ENCODE measurements at regions not wholly inside any gene's neighbourhood (a gene's known extent, or its start where the extent isn't known, plus 50 kb on each side); places are given as distances from the start of the nearest gene placed in this dataset.

DNA sequence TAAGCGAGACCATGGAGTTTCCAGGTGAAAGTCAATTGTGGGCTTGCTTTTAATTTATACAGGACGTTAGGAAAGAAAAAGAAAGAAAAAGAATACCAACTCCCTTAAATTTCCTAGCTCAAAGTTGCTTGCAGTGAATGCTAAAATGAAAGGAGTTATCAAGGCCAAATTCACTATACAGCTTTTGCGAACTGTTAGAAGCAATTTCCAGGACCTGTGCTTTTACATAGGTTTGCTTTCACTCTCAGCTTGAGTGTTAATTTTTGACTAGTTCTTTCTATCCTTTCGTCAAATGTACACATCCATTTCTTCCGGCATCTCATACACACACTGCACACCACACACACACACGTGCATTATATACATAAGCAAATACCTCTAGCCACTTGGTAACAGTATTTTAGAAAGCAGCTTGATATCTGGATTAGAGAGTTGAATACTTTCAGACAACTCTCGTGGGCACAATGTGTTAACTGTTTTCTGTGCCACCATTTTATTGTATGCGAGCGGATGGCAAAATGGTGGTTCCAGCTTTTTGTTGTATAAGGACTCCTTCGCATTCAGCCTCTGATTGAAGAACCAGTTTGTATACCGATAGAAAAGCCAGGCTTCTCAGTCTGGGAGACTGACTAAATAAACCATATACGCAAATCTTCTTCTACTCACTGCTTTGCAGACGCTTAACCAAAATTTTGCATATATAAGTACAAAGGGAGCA, 381.8 kb downstream of the MTX2 start:
- Mint-ChIP-seq H3K9me3 (no peaks in the 10 kb centered on the region), H3K27me3 (peaks cover 38% of the 10 kb centered on the region), H3K36me3 (ENCODE audit: low read depth) (no peaks in the 10 kb centered on the region), H3K4me3 (no peak overlapping the region), H3K4me1 (ENCODE audit: low read depth) (no peaks in the 10 kb centered on the region), H3K27ac (no peak overlapping the region)
- intact Hi-C loops (cut with micrococcal nuclease) = loop anchor here (5.0 to 10.0 kb wide), 2 partner anchors 164 to 496 kb away; no protein-coding TSS in a partner anchor

DNA sequence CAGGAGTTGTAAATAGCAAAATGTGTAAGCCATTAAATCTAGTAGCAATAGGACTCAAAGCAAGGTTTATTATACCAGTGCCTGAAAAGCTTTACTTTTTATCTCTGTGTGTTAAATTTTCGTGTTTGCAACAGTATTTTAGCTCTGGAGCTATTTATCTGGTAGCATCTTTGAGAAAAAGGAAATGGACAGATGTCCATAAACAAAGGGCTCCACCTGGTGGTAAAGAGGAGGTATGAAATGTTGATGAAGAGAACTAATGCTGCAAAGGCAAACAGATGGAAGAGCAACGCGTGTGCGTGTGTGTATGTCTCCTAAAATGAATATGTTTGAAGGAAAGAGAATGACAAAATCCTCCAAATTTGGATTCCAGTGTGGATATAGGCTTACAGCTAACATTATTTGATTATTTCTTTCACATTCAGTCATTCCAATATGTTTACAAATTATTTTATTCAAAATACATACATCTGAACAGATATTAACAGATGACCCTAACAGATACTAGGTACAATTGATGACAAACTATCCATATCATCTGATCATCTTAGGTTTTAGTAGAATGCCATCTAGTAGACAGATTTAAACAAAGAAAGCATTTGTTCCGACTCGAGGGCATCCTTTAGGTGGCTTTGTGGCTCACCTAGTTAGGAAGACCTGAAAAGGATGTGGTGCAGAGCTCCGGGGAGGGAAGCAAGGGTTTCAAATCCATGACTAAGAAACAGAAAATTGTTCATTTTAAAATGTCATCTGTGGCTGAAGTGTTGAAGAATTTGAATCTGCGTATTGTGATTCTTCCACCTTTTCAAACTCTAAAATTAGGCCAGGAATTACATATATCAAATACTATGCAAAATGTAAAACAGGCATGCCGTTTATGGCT, 383.3 kb downstream of the MTX2 start:
- no peak overlapping the region for H3K27ac Mint-ChIP-seq
- no peaks in the 10 kb centered on the region for H3K4me1 Mint-ChIP-seq (ENCODE audit: low read depth)
- H3K36me3 Mint-ChIP-seq (ENCODE audit: low read depth) = no peaks in the 10 kb centered on the region
- peaks cover 38% of the 10 kb centered on the region for H3K27me3 Mint-ChIP-seq
- intact Hi-C loops (cut with micrococcal nuclease) = loop anchor here (1.0 to 10.0 kb wide), 3 partner anchors 162 to 525 kb away; no protein-coding TSS in a partner anchor
- no peaks in the 10 kb centered on the region for H3K9me3 Mint-ChIP-seq
- no peak overlapping the region for H3K4me3 Mint-ChIP-seq

DNA sequence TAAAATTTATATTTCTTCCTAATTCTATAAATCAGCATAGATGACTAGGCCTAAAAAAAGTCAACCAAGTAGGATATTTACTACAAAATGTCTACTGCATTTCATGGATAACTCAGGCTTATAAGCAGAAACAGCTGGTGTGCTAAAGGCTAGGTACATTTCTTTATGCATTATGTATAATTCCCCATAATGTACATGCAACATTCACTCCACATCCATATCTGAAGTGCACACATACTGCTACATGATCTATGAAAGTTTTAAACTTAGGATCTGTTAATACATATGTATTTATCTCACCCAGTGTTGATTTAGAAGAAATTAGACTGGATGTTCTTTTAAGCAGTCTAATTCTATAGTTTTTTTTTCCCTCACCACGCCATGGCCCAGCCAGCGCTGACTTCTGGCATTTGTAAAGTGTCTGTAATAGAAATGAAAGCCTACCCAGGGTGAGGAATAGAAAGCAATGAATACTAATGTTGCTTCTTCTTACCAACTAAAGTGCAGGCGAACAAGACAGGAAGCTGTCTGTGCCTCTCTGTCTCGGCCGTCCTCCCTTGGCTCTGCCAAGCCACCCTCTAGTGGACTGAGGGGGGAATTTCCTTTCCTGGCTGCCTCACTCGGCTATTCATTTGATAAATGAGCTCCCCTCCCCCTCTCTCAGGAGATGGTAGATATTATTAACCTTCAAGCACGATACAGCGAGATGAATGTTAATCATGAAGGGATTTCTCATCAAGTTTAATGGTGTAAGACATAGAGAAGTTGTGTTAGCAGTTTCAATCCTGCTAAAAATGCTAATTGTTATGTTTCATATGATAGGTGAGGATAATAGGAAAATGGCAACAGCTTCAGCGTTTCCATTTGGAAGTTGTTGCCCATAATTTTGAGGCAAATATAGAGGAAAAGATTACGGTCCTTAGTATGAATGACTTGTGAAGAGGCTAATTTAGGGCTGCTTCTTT, 384.5 kb downstream of the MTX2 start:
- H3K27me3 Mint-ChIP-seq = peaks cover 42% of the 10 kb centered on the region
- H3K27ac Mint-ChIP-seq = no peak overlapping the region
- no peaks in the 10 kb centered on the region for H3K9me3 Mint-ChIP-seq
- intact Hi-C loops (cut with micrococcal nuclease) = loop anchor here (5.0 to 10.0 kb wide), 2 partner anchors 161 to 494 kb away; no protein-coding TSS in a partner anchor
- H3K36me3 Mint-ChIP-seq (ENCODE audit: low read depth) = no peaks in the 10 kb centered on the region
- no peaks in the 10 kb centered on the region for H3K4me1 Mint-ChIP-seq (ENCODE audit: low read depth)
- no peak overlapping the region for H3K4me3 Mint-ChIP-seq

DNA sequence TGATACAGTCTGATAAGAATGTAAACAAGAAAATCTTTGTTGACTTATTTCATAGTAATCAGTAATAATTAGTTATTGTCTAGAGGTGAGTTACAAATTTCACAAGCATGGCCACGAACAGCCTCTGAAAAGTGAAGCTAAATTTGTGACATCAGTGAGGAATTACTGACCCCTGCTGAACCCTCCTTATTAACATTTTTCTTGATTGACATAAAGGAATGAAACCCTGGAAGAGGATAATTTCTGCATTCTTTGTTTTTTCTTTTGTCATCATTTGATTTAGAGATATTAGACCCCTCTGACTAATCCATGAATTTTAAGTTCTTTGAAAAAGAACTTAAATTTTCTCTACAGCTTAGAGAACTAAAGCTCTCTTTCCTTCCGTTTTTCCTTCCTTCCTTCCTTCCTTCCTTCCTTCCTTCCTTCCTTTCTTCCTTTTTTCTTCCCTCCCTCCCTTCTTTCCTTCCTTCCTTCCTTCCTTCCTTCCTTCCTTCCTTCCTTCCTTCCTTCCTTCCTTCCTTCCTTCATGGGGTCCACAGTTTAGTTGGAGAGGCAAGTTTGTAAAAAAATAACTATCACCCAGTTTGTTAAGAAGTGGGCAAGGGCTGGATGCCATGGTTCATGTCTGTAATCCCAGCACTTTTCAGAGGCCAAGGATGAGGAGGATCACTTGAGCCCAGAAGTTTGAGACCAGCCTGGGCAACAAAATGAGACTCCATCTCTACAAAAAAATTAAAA, 387.0 kb downstream of the MTX2 start:
- Mint-ChIP-seq H3K36me3 (ENCODE audit: low read depth) (no peaks in the 10 kb centered on the region), H3K4me1 (ENCODE audit: low read depth) (no peaks in the 10 kb centered on the region), H3K27ac (no peak overlapping the region), H3K27me3 (peaks cover 37% of the 10 kb centered on the region), H3K9me3 (no peaks in the 10 kb centered on the region), H3K4me3 (no peak overlapping the region)
- intact Hi-C loops (cut with micrococcal nuclease) = loop anchor here (10.0 kb wide), 1 partner anchor 159 kb away; no protein-coding TSS in a partner anchor

DNA sequence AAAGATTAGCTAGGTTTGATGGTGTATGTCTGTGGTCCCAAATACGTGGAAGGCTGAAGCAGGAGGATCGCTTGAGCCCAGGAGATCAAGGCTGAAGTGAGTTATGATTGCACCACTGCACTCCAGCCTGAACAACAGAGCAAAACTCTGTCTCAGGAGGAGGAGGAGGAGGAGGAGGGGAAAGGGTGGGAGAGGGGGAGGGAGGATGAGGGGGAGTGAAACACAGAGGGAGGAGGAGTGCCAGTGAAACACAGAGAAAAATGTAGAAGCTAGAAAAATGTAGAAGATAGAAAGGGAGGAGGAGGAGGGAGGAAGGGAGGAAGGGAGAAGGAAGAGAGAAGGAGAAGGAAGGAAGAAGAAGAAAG, 387.5 kb downstream of the MTX2 start:
- intact Hi-C loops (cut with micrococcal nuclease) = loop anchor here (10.0 kb wide), 1 partner anchor 158 kb away; no protein-coding TSS in a partner anchor
- Mint-ChIP-seq H3K4me1 (ENCODE audit: low read depth) (no peaks in the 10 kb centered on the region), H3K27me3 (peaks cover 39% of the 10 kb centered on the region), H3K36me3 (ENCODE audit: low read depth) (no peaks in the 10 kb centered on the region), H3K4me3 (no peak overlapping the region), H3K9me3 (no peaks in the 10 kb centered on the region), H3K27ac (no peak overlapping the region)

DNA sequence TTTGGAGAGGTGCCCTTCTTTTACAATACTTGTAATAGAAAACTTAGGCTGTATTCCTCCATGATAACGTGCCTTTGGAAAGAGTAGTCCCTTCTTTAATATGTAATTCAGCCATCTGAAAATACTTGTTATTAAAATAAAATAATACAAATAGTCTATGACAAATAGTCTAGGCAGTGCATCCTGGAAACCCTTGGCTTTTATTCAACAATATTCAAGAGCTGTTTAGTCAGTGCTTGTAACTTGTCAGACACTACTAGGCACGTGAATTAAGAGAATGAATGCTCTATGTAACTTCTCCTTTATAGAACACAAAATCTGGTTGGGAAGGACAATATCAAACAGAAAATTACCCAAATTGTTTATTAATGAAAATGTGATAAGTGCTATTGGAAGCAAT, 388.2 kb downstream of the MTX2 start:
- H3K27ac Mint-ChIP-seq = no peak overlapping the region

DNA sequence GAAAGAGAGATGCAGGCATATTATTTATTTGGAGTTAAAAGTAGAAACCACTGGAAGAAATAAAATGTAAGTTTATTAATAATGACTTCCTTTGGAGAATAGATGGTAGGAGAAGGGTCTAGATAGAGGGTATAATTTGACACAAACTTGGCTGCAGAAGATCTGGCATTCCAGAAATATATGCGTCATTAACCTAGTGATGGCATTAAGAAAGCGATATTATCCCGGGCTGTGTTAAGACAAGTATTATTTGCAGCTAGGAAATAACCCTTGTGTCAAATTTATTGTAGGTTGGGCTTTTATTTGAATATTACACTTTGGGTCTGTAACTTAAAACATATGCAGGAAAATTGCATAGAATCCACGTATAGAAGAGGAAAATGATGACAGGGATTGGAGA, 389.5 kb downstream of the MTX2 start:
- H3K27me3 Mint-ChIP-seq = peaks cover 45% of the 10 kb centered on the region
- no peaks in the 10 kb centered on the region for H3K36me3 Mint-ChIP-seq (ENCODE audit: low read depth)
- intact Hi-C loops (cut with micrococcal nuclease) = loop anchor here (10.0 kb wide), 1 partner anchor 156 kb away; no protein-coding TSS in a partner anchor
- H3K27ac Mint-ChIP-seq = no peak overlapping the region
- no peaks in the 10 kb centered on the region for H3K4me1 Mint-ChIP-seq (ENCODE audit: low read depth)
- no peak overlapping the region for H3K4me3 Mint-ChIP-seq
- no peaks in the 10 kb centered on the region for H3K9me3 Mint-ChIP-seq

More for the DNA sequence above, 388.2 kb downstream of the MTX2 start:
- Mint-ChIP-seq H3K27me3 (peaks cover 39% of the 10 kb centered on the region), H3K9me3 (no peaks in the 10 kb centered on the region), H3K36me3 (ENCODE audit: low read depth) (no peaks in the 10 kb centered on the region), H3K4me1 (ENCODE audit: low read depth) (no peaks in the 10 kb centered on the region), H3K4me3 (no peak overlapping the region)
- intact Hi-C loops (cut with micrococcal nuclease) = loop anchor here (10.0 kb wide), 1 partner anchor 157 kb away; no protein-coding TSS in a partner anchor

DNA sequence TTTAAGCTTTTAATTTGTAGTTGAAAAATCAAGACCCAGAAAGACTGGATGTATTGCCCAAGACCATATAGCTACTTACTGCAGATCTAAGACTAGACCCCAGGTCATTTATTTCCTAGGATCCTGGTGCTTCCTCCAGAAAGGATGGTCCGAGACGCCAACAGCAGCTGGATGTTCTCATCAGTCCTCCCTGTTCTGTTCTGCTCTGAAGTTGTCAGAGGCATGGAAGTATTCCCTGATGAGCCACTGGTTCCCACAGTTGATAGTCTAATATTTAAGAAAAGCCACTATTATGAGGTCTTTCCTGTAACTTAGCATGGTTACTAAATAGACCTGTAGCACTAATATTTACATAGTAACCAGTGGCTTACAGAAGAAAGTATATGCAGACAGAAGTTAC, 393.5 kb downstream of the MTX2 start:
- intact Hi-C loops (cut with micrococcal nuclease) = no loop called here
- no peak overlapping the region for H3K27ac Mint-ChIP-seq
- no peaks in the 10 kb centered on the region for H3K4me1 Mint-ChIP-seq (ENCODE audit: low read depth)
- peaks cover 36% of the 10 kb centered on the region for H3K27me3 Mint-ChIP-seq
- H3K4me3 Mint-ChIP-seq = no peak overlapping the region
- no peaks in the 10 kb centered on the region for H3K36me3 Mint-ChIP-seq (ENCODE audit: low read depth)
- no peaks in the 10 kb centered on the region for H3K9me3 Mint-ChIP-seq

DNA sequence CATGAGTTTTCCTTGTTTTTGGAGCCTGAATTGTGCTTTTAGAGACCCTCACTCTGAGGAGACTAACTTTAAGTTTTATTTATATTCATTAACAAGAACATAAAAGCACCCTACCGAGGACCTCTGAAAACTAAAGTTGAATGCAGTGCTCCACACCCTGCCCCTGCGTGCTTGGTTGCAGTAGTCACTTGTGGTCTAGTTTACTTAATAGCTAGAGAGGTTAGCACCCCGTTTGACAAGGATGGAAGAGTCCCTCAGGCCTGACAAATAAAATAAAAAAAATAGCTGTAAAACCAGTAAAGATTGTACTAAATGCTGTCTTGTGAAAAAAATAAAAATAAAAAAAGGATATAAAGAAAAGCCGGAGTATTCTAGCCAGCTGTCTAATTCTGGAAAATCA, 395.2 kb downstream of the MTX2 start:
- no peak overlapping the region for H3K27ac Mint-ChIP-seq
- H3K36me3 Mint-ChIP-seq (ENCODE audit: low read depth) = no peaks in the 10 kb centered on the region
- no peak overlapping the region for H3K4me3 Mint-ChIP-seq
- H3K27me3 Mint-ChIP-seq = peaks cover 32% of the 10 kb centered on the region
- H3K9me3 Mint-ChIP-seq = no peaks in the 10 kb centered on the region
- no peaks in the 10 kb centered on the region for H3K4me1 Mint-ChIP-seq (ENCODE audit: low read depth)
- intact Hi-C loops (cut with micrococcal nuclease) = no loop called here

DNA sequence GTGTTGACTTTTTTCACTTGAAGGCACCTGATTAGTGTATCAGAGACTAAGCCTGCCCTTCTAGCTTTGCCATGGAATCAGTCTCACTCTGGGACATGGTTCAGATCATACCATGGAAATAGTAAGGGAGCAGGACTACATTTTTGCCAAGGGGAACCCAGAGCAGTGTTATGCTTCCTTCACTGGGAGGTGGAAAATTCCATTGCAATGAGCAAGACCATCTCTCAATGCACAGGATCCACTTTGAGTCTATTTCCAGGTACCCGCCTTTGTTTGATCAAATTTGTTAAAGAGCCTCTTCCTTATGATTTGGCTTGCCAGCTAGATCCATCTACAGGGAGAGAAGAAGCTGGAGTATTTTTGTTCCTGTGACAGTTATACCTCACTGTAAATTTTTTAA, 395.8 kb downstream of the MTX2 start:
- no peaks in the 10 kb centered on the region for H3K9me3 Mint-ChIP-seq
- no peak overlapping the region for H3K4me3 Mint-ChIP-seq
- no peak overlapping the region for H3K27ac Mint-ChIP-seq
- peaks cover 28% of the 10 kb centered on the region for H3K27me3 Mint-ChIP-seq
- no peaks in the 10 kb centered on the region for H3K36me3 Mint-ChIP-seq (ENCODE audit: low read depth)
- intact Hi-C loops (cut with micrococcal nuclease) = no loop called here
- no peaks in the 10 kb centered on the region for H3K4me1 Mint-ChIP-seq (ENCODE audit: low read depth)

DNA sequence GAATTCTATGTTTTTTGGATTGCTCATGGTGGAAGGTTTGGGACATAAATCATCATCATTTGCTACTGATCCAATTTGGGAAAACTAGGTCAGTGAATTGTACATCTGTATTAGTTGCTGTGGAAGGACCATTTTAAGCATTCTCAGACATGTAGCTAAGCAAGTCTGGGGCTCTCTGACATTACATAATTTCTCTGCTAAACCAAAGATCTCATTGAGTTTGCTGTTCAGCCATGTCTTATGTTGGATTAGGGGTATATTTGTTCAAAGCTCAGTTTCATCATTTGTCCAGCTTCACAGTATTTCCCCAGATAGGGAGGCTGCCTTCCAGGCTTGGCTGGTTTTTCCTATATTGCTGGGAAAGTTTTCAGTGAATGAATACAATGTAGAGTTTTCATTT, 399.7 kb downstream of the MTX2 start:
- Mint-ChIP-seq H3K36me3 (ENCODE audit: low read depth) (no peaks in the 10 kb centered on the region), H3K27me3 (peaks cover 17% of the 10 kb centered on the region), H3K9me3 (no peaks in the 10 kb centered on the region), H3K4me1 (ENCODE audit: low read depth) (no peaks in the 10 kb centered on the region), H3K27ac (no peak overlapping the region), H3K4me3 (no peak overlapping the region)
- intact Hi-C loops (cut with micrococcal nuclease) = no loop called here

DNA sequence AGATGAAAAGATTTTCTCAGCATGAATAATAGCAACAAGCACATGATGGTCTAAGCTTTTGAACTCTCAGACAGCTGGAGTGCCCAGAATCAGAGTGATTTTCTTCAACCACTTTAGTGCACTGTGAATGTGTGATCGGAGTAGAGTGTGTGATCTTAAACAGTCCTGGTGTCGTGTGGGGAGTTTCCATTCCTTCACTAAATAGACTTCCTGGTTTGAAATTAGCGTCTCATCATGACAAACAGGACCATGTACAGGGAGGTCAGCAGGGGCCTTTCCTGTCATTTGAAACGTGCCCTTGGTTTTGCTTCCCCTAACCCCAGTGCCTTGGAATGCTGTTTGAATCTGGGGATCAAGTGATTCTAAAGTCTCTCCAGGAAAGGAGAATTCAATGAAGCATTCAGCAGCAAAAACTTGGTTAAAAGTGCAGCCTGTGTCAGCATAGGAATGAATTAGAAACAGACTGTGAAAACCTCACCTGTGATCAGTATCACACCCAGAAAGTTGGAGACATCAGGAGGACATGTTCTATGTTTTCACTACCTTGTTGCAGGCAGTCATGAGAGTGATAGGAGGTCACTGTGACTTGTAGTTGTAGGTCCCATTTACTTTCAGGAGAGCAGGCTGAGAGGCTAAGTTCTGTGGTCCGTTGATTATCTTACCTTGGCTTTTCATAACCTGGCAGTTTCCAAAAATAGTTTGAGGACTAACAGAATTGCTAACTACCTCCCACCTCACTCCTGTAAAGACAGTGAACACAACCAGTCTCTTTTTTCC, 400.3 kb downstream of the MTX2 start:
- no peak overlapping the region for H3K27ac Mint-ChIP-seq
- H3K27me3 Mint-ChIP-seq = peaks cover 17% of the 10 kb centered on the region
- no peak overlapping the region for H3K4me3 Mint-ChIP-seq
- intact Hi-C loops (cut with micrococcal nuclease) = no loop called here
- no peaks in the 10 kb centered on the region for H3K4me1 Mint-ChIP-seq (ENCODE audit: low read depth)
- H3K36me3 Mint-ChIP-seq (ENCODE audit: low read depth) = no peaks in the 10 kb centered on the region
- H3K9me3 Mint-ChIP-seq = no peaks in the 10 kb centered on the region

Measured in dendritic cell treated with granulocyte-macrophage colony-stimulating factor and Interleukin-4, amounts not matched to agents 40 ng/mL and 50 ng/mL, for 4 days (primary cell).